ENCODE measurements at regions not wholly inside any gene's neighbourhood (a gene's known extent, or its start where the extent isn't known, plus 50 kb on each side); places are given as distances from the start of the nearest gene placed in this dataset.

GRCh38 chr17:54452666-54453348, 447.8 kb upstream of the TOM1L1 start:
- H3K27ac ChIP-seq (ENCODE audit: low read depth, low read length) = no peak overlapping the region
- no peak overlapping the region for H2BK12ac ChIP-seq (ENCODE audit: low read depth, low read length)
- no peak overlapping the region for H3K18ac ChIP-seq (ENCODE audit: extremely low read depth, low read length)
- H3K79me1 ChIP-seq (ENCODE audit: low read depth, low read length) = no peaks in the 10 kb centered on the region
- peaks cover 37 to 39% of the 10 kb centered on the region in 2 experiments for H3K9me3 ChIP-seq (ENCODE audit: insufficient read depth in 2 of 2, low read depth in 1 of 2, low read length in 1 of 2)
- H4K5ac ChIP-seq (ENCODE audit: insufficient read length, low read depth, low read length) = no peak overlapping the region
- no peak overlapping the region for H2AK5ac ChIP-seq (ENCODE audit: low read depth, low read length)
- no peaks in the 10 kb centered on the region for H4K20me1 ChIP-seq (replicated peaks in 1 of 2; ENCODE audit: control insufficient read depth in 1 of 2, insufficient read depth in 2 of 2, low read length in 2 of 2)
- H3K4me1 ChIP-seq (replicated peaks in 1 of 4; ENCODE audit: control insufficient read depth in 3 of 4, insufficient read depth in 4 of 4, low read length in 3 of 4) = no peaks in the 10 kb centered on the region
- DNase-seq (ENCODE audit: low read depth in 1 of 2, low spot score in 2 of 2) = no peak
- no peak overlapping the region for H4K91ac ChIP-seq (replicated peaks; ENCODE audit: insufficient read length, low read length)
- no peak overlapping the region for H2BK20ac ChIP-seq (ENCODE audit: low read length)
- no peak overlapping the region for H3K9ac ChIP-seq (replicated peaks in 1 of 4; ENCODE audit: extremely low read depth in 1 of 4, low read depth in 3 of 4, low read length in 3 of 4)
- no peak overlapping the region for H3K4me2 ChIP-seq (ENCODE audit: insufficient read depth in 1 of 2, low read depth in 2 of 2, low read length in 2 of 2)
- H3K27me3 ChIP-seq (replicated peaks in 1 of 4; ENCODE audit: control insufficient read depth in 3 of 4, extremely low read depth in 1 of 4, insufficient read depth in 3 of 4, low read length in 3 of 4) = peaks cover 0 to 1% (median 0%) of the 10 kb centered on the region in 4 experiments; a peak in 1 of 7 replicates
- ChIA-PET CTCF (ENCODE audit: partially characterized antibody) (no interaction called here), POLR2A (ENCODE audit: partially characterized antibody) (no interaction called here)
- WGBS, 2 experiments (ENCODE audit: extremely low coverage in 1 of 2, insufficient coverage in 1 of 2, insufficient read length in 1 of 2, insufficient replicate concordance in 2 of 2, low coverage in 1 of 2, low lambda C conversion rate in 2 of 2, missing lambda C conversion rate in 1 of 2) = 86% methylated on average over 5 of the region's 6 CpGs; no CpG with 5 or more reads in 1 of the 2 experiments
- no peak overlapping the region for H3K4me3 ChIP-seq (ENCODE audit: extremely low read depth in 1 of 4, insufficient read depth in 2 of 4, low read depth in 3 of 4, low read length in 4 of 4)
- H3K23ac ChIP-seq (ENCODE audit: insufficient read length) = no peak overlapping the region
- no peak overlapping the region for H3K56ac ChIP-seq (replicated peaks; ENCODE audit: insufficient read length, low read depth, low read length)
- no peak for TF ChIP-seq E2F6 (IDR thresholded peaks at IDR 0.05)
- no peak for TF ChIP-seq JUN (IDR thresholded peaks at IDR 0.05; ENCODE audit: low read depth, low read length)
- no peak overlapping the region for H2AFZ ChIP-seq (ENCODE audit: low read length)
- no peak overlapping the region for H2BK120ac ChIP-seq (replicated peaks; ENCODE audit: low read depth, low read length)
- no peak for FAIRE-seq
- H3K79me2 ChIP-seq (ENCODE audit: control insufficient read depth in 1 of 2, insufficient read depth in 2 of 2, low read length in 2 of 2) = no peaks in the 10 kb centered on the region
- no peak overlapping the region for H3K4ac ChIP-seq (replicated peaks; ENCODE audit: insufficient read length, low read depth, low read length)
- no peaks in the 10 kb centered on the region for H3K23me2 ChIP-seq (ENCODE audit: low read depth, low read length)
- H2BK5ac ChIP-seq (ENCODE audit: low read depth, low read length) = no peak overlapping the region
- no peak overlapping the region for H3K14ac ChIP-seq (ENCODE audit: insufficient read length)
- no peak overlapping the region for H2BK15ac ChIP-seq (ENCODE audit: low read length)
- H3K36me3 ChIP-seq (ENCODE audit: control insufficient read depth in 2 of 4, insufficient read depth in 4 of 4, low read length in 3 of 4) = peaks cover 0 to 7% (median 0%) of the 10 kb centered on the region in 4 experiments; a peak in 4 of 8 replicates
- no peak overlapping the region for H4K8ac ChIP-seq (ENCODE audit: extremely low read depth, insufficient read depth, low read length)
